Liver (tissue), 8 donors: ENCODE measurements at regions not wholly inside any gene's neighbourhood (a gene's known extent, or its start where the extent isn't known, plus 50 kb on each side); places are given as distances from the start of the nearest gene placed in this dataset.
"Not testable (repeated sequence)": the region's sequence is repeated elsewhere in the genome, so short reads cannot be mapped to it uniquely, and the experiment has no call there.

ENCODE experiments used
- DNase-seq: peaks from one replicate; pipeline ENCODE4 v3.0.0-alpha.2; 2017; ENCODE audit warnings: low spot score
- H3K27ac ChIP-seq, 2 donors: one replicate each; pipeline ENCODE4 v1.7.0; 2013; ENCODE audit warnings: inconsistent platforms in 2 of 2, low read length in 2 of 2, control low read depth in 1 of 2, low read depth in 1 of 2, mild to moderate bottlenecking in 1 of 2
- H3K27me3 ChIP-seq, 4 donors: one replicate each; pipeline versions ENCODE4 v1.6.1 to v1.7.0; 2013; ENCODE audit warnings: low read length in 3 of 4, inconsistent platforms in 1 of 4, mild to moderate bottlenecking in 1 of 4, moderate library complexity in 1 of 4; ENCODE audit not compliant: control insufficient read depth in 4 of 4, insufficient read depth in 4 of 4
- H3K36me3 ChIP-seq, 4 donors: one replicate each; pipeline versions ENCODE4 v1.6.1 to v1.7.0; 2013; ENCODE audit warnings: low read length in 3 of 4, mild to moderate bottlenecking in 3 of 4, low read depth in 1 of 4, moderate library complexity in 1 of 4; ENCODE audit not compliant: control insufficient read depth in 4 of 4, insufficient read depth in 3 of 4
- H3K4me1 ChIP-seq, 4 donors: one replicate each; pipeline versions ENCODE4 v1.6.1 to v1.7.0; 2013; ENCODE audit warnings: low read length in 3 of 4, mild to moderate bottlenecking in 3 of 4, moderate library complexity in 1 of 4; ENCODE audit not compliant: control insufficient read depth in 4 of 4, insufficient read depth in 4 of 4
- H3K4me3 ChIP-seq, 3 donors: one replicate each; pipeline versions ENCODE4 v1.6.1 to v1.7.0; 2013; ENCODE audit warnings: low read length in 3 of 3, control low read depth in 1 of 3, low read depth in 1 of 3, mild to moderate bottlenecking in 1 of 3
- H3K9ac ChIP-seq, 2 donors: one replicate each; pipeline ENCODE4 v1.7.0; 2013; ENCODE audit warnings: low read length in 2 of 2, mild to moderate bottlenecking in 2 of 2, moderate library complexity in 2 of 2, control low read depth in 1 of 2, low read depth in 1 of 2
- H3K9me3 ChIP-seq, 4 donors: one replicate each; pipeline versions ENCODE4 v1.6.1 to v1.7.0; 2013; ENCODE audit warnings: low read length in 3 of 4; ENCODE audit not compliant: control insufficient read depth in 4 of 4
- CTCF ChIP-seq: fragments of 150-350 bp; IDR thresholded peaks from 2 replicates; pipeline ENCODE4 v1.5.1; 2017; ENCODE audit warnings: improper control_type of control experiment, low read depth, low read length; ENCODE audit not compliant: missing input control
- FOXA1 ChIP-seq: IDR thresholded peaks from 2 replicates; pipeline ENCODE4 v1.6.1; 2016; ENCODE audit warnings: antibody characterized with exemption
- FOXA2 ChIP-seq: IDR thresholded peaks from 2 replicates; pipeline ENCODE4 v1.6.1; 2016; ENCODE audit warnings: antibody characterized with exemption
- GABPA ChIP-seq, 2 donors: IDR thresholded peaks in 1 of 2; conservative IDR thresholded peaks in 1 of 2; 2 replicates each; pipeline ENCODE4 v1.6.1; 2016; ENCODE audit warnings: antibody characterized with exemption in 2 of 2, mild to moderate bottlenecking in 1 of 2, moderate library complexity in 1 of 2
- HNF4A ChIP-seq, 2 donors: conservative IDR thresholded peaks; 2 replicates each; pipeline ENCODE4 v1.6.1; 2016; ENCODE audit warnings: antibody characterized with exemption in 2 of 2, mild to moderate bottlenecking in 2 of 2
- HNF4G ChIP-seq: IDR thresholded peaks from 2 replicates; pipeline ENCODE4 v1.6.1; 2016; ENCODE audit warnings: antibody characterized with exemption
- NR2F2 ChIP-seq: IDR thresholded peaks from 2 replicates; pipeline ENCODE4 v1.6.1; 2016; ENCODE audit warnings: antibody characterized with exemption
- RAD21 ChIP-seq, 2 donors: IDR thresholded peaks; 2 replicates each; pipeline ENCODE4 v1.6.1; 2016; ENCODE audit warnings: antibody characterized with exemption in 2 of 2, mild to moderate bottlenecking in 2 of 2
- REST ChIP-seq: IDR thresholded peaks from 2 replicates; pipeline ENCODE4 v1.6.1; 2016; ENCODE audit warnings: antibody characterized with exemption, mild to moderate bottlenecking
- RXRA ChIP-seq, 2 donors: IDR thresholded peaks; 2 replicates each; pipeline ENCODE4 v1.6.1; 2017 to 2018; ENCODE audit warnings: antibody characterized with exemption in 2 of 2, mild to moderate bottlenecking in 1 of 2
- TAF1 ChIP-seq: conservative IDR thresholded peaks from 2 replicates; pipeline ENCODE4 v1.6.1; 2016; ENCODE audit warnings: antibody characterized with exemption, mild to moderate bottlenecking
- YY1 ChIP-seq: IDR thresholded peaks from 2 replicates; pipeline ENCODE4 v1.6.1; 2016; ENCODE audit warnings: antibody characterized with exemption, mild to moderate bottlenecking
- WGBS: extraction: QIAGEN DNeasy Blood & Tissue Kit; methylation state at CpG from one replicate; pipeline ENCODE4 v1.1.7; 2013; 5-methylcytosine and 5-hydroxymethylcytosine counted together
- TF ChIP-seq, protein P1 (sequence below): IDR thresholded peaks from 2 replicates; pipeline ENCODE4 v1.6.1; 2016; ENCODE audit warnings: antibody characterized with exemption
- donor health status: healthy.
- donor health status: healthy.
- donor health status: healthy.
- donor health status: healthy.
- donor health status: healthy.

DNA sequence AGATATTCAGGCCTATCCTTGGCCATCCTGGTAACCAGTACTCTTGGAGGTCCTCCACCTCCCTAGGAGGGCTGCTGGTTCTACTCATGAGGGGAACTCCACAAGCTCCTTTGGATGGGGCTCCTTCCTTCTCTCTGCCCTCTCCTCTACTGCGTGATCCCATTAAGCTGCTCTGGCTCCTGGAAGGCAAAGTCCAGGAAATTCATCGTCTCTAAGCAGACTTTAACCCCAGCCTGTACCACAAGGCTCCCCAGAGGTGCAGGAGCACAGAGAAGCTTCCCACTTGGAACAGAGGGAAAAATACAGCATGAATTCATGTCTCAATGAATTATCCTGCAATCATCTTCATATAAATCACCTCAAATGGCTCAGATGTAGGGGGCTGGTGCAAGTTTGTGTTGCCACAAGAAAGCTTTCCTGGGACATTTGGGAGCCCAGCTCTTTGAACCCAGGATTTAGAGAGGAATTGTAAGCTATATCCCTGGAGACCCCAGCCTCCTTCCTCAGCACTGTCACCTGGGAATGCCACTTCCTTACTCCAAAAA, 355.4 kb downstream of the CDC5L start:
- H3K9ac ChIP-seq = no peak overlapping the region
- DNase-seq = no peak
- no peak overlapping the region for H3K27ac ChIP-seq
- H3K4me3 ChIP-seq = no peak overlapping the region
- TF ChIP-seq HNF4A (conservative IDR thresholded peaks at IDR 0.05) (peak; percentile 44 to 46), FOXA2 (no peak), REST (no peak), TAF1 (no peak), RXRA (IDR thresholded peaks at IDR 0.05) (no peak), GABPA (IDR thresholded peaks at IDR 0.05 in 1 of 2, conservative IDR thresholded peaks at IDR 0.05 in 1 of 2) (no peak)
- peaks cover 0 to 4% (median 0%) of the 10 kb centered on the region in 4 donors for H3K4me1 ChIP-seq
- H3K36me3 ChIP-seq = no peaks in the 10 kb centered on the region
- 32% methylated on average over 2 of the region's 2 CpGs for WGBS
- no peaks in the 10 kb centered on the region for H3K9me3 ChIP-seq
- no peaks in the 10 kb centered on the region for H3K27me3 ChIP-seq

- H3K4me3 ChIP-seq, H3K4me1 ChIP-seq, DNase-seq, H3K27ac ChIP-seq, H3K9ac ChIP-seq, H3K27me3 ChIP-seq, H3K36me3 ChIP-seq, H3K9me3 ChIP-seq: not testable (repeated sequence)
- 96% methylated on average over 18 of the region's 18 CpGs for WGBS
These were observed 372.6 kb downstream of the CDC5L start for GRCh38 chr6:44760116-44760515.

GRCh38 chr6:44761046-44761445, 373.5 kb downstream of the CDC5L start:
- no peak for DNase-seq
- no peak for TF ChIP-seq FOXA2
- H3K9me3 ChIP-seq = no peaks in the 10 kb centered on the region
- no peaks in the 10 kb centered on the region for H3K4me1 ChIP-seq
- H3K36me3 ChIP-seq = no peaks in the 10 kb centered on the region
- no peaks in the 10 kb centered on the region for H3K27me3 ChIP-seq
- H3K27ac ChIP-seq = no peak overlapping the region
- no peak overlapping the region for H3K4me3 ChIP-seq
- no peak overlapping the region for H3K9ac ChIP-seq

DNA sequence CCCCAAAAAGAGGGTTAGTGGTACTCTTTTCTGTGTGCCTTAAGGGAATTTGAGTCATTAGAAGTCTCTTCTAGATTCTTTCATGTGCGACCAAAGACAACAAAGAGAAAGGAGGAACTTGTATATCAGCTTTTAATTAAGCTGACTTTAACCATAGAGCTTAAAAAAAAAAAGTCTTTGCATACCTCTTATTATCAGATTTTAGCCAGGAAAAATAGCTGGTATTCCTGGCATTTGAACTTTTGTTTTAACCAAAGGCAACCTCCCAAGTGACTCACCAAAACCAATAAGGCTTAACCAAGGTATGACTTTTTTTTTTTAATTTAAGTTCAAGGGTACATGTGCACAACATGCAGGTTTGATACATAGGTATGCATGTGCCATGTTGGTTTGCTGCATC, 375.0 kb downstream of the CDC5L start:
- H3K27me3 ChIP-seq = no peaks in the 10 kb centered on the region
- no peaks in the 10 kb centered on the region for H3K36me3 ChIP-seq
- TF ChIP-seq TAF1 = no peak
- no peak for TF ChIP-seq FOXA2
- no peak for TF ChIP-seq NR2F2
- TF ChIP-seq, protein P1, sequence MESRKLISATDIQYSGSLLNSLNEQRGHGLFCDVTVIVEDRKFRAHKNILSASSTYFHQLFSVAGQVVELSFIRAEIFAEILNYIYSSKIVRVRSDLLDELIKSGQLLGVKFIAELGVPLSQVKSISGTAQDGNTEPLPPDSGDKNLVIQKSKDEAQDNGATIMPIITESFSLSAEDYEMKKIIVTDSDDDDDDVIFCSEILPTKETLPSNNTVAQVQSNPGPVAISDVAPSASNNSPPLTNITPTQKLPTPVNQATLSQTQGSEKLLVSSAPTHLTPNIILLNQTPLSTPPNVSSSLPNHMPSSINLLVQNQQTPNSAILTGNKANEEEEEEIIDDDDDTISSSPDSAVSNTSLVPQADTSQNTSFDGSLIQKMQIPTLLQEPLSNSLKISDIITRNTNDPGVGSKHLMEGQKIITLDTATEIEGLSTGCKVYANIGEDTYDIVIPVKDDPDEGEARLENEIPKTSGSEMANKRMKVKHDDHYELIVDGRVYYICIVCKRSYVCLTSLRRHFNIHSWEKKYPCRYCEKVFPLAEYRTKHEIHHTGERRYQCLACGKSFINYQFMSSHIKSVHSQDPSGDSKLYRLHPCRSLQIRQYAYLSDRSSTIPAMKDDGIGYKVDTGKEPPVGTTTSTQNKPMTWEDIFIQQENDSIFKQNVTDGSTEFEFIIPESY = no peak
- TF ChIP-seq RXRA (IDR thresholded peaks at IDR 0.05) = no peak
- no peak for TF ChIP-seq GABPA (IDR thresholded peaks at IDR 0.05 in 1 of 2, conservative IDR thresholded peaks at IDR 0.05 in 1 of 2)
- no peak for TF ChIP-seq YY1
- no peak for TF ChIP-seq CTCF
- TF ChIP-seq FOXA1 = no peak
- no peak for TF ChIP-seq RAD21 (IDR thresholded peaks at IDR 0.05)
- TF ChIP-seq HNF4G = no peak
- H3K4me1 ChIP-seq = no peaks in the 10 kb centered on the region
- no peaks in the 10 kb centered on the region for H3K9me3 ChIP-seq
- no peak overlapping the region for H3K4me3 ChIP-seq
- DNase-seq = no peak
- 73% methylated on average over 1 of the region's 1 CpG for WGBS
- no peak overlapping the region for H3K9ac ChIP-seq
- H3K27ac ChIP-seq = no peak overlapping the region
